ENCODE measurements at regions not wholly inside any gene's neighbourhood (a gene's known extent, or its start where the extent isn't known, plus 50 kb on each side); places are given as distances from the start of the nearest gene placed in this dataset.

- no peak for TF ChIP-seq SUZ12 (IDR thresholded peaks at IDR 0.05)
- TF ChIP-seq HDGF (IDR thresholded peaks at IDR 0.05; ENCODE audit: borderline replicate concordance), result no peak
- no peak for TF ChIP-seq SP1 (IDR thresholded peaks at IDR 0.05)
- no peak for TF ChIP-seq PKNOX1 (IDR thresholded peaks at IDR 0.05)
Measured at GRCh38 chr16:13793841-13794409, 126.0 kb upstream of the ERCC4 start.

All from HEK293T (cell line).